ENCODE measurements at regions not wholly inside any gene's neighbourhood (a gene's known extent, or its start where the extent isn't known, plus 50 kb on each side); places are given as distances from the start of the nearest gene placed in this dataset.

GRCh38 chr11:22138264-22138663, 54.6 kb upstream of the ANO5 start:
- ChIA-PET POLR2A (no interaction called here), CTCF (no interaction called here)
- DNase-seq (ENCODE audit: extremely low spot score) = no peak
- TF ChIP-seq CTCF (IDR thresholded peaks at IDR 0.05; ENCODE audit: control extremely low read depth, extremely low read depth, low read depth, missing control alignments) = no peak
